ENCODE measurements at regions not wholly inside any gene's neighbourhood (a gene's known extent, or its start where the extent isn't known, plus 50 kb on each side); places are given as distances from the start of the nearest gene placed in this dataset.
"Not testable (repeated sequence)": the region's sequence is repeated elsewhere in the genome, so short reads cannot be mapped to it uniquely, and the experiment has no call there.

DNA sequence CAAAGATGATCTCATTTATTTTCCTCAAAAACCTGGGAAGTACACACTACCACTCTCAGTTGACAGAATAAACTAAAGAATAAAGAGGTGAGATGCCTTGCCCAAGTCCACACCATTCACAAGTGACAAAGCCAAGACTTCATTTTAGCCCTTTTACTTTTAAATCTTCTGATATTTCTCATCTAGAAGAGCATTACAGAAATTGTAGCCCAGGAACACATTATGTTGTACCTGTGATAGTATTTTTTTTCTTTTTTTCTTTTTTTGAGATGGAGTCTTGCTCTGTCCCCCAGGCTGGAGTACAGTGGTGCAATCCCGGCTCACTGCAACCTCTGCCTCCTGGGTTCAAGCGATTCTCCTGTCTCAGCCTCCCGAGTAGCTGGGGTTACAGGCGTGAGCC is 268.6 kb downstream of the FGFR2 start:
- DNase-seq (ENCODE audit: low spot score) = not testable (repeated sequence)

GRCh38 chr10:121330563-121330962 is 267.7 kb downstream of the FGFR2 start:
- DNase-seq (ENCODE audit: low spot score) = no peak

GRCh38 chr10:121332353-121332752 is 265.9 kb downstream of the FGFR2 start:
- no peak for DNase-seq (ENCODE audit: low spot score)

GRCh38 chr10:121332829-121333765 is 265.1 kb downstream of the FGFR2 start:
- no peak for DNase-seq (ENCODE audit: low spot score)

DNA sequence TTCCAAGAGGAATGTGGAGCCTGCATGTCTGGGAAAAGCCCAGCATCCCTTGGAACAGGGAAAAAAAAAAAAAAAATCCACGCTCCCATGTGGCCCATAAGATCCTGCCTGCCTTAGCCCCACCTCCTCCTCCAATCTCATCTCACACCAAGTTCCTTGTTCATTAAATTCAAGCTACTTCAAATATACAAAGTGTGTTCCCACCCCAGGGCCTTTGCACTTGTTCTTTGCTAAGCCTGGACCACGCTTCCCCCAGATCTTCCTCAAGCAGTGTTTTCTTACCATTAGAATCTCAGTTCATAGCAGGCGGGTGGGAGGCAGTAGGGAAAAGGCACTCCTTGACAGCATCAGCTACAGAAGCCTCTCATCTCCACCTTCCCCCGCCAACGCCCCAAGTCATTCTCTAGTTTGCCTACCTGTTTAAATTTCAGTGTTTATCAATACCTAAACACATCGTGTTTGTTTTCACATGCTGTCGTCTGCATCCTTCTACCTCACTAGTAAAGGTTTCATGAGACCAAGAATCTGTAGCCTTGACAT is 262.8 kb downstream of the FGFR2 start:
- no peak for DNase-seq (ENCODE audit: low spot score)

- no peak for DNase-seq (ENCODE audit: low spot score)
Measured at GRCh38 chr10:121337427-121337826, 260.8 kb downstream of the FGFR2 start.

- no peak for DNase-seq (ENCODE audit: low spot score)
Measured at GRCh38 chr10:121338206-121338980, 259.9 kb downstream of the FGFR2 start.

- no peak for DNase-seq (ENCODE audit: low spot score)
Measured at GRCh38 chr10:121339114-121339513, 259.1 kb downstream of the FGFR2 start.

DNA sequence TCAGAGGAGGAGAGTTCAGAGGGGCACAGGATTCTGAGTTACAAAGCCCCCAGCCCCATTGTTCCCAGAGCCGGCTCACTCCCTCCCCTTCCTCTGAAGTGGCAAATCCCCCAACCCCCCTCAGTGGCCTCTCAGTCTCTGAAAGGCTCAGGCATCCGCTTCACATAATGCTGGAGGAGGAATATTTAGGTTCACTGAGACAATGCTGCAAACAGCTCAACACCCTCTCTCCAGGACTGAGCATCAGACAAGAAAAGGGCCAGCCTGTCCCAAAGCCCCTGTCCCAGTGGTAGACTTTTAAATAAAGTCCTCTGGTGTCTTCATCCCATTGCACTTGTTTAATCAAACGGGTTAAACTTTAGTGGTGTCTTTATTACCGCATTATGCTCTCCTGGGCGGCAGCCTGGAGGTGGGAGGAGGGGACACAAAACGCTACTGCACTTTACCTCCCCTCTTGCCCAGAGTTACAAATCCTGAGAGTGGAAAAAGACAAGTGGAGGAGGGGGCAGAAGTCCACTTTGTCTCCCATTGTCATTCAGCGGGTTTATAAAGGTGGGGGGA is 257.9 kb downstream of the FGFR2 start:
- DNase-seq (ENCODE audit: low spot score) = no peak

GRCh38 chr10:121351540-121351939 is 246.7 kb downstream of the FGFR2 start:
- DNase-seq (ENCODE audit: low spot score) = no peak

DNA sequence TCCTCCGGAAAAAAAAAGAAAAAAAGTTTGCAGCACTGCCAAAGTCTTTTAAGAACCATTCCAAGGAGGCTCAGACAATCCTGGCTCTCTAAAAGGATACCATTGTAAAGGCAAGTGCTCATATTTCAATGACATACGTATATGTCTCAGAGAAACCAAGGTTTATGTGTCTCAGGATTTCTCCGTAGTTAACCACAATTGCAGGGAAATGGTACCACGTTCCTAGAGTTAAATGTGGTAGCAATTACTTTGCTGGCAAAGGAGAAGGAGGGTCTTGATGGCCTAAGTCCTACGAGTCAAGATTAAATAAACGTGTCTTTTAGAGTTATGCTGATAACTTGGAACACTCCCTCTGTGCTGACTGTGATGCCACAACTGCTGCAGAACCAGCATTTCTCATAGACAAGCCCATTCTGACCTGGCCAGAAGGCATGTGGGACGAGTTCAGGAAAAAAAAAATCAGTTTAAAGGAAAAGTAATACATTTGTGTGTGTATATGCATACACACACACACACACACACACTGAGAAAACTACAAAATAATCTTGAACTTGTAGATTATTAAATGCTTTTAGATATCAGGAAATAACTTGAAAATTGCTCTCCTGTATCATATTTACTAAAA is 245.9 kb downstream of the FGFR2 start:
- DNase-seq (ENCODE audit: low spot score) = no peak

DNA sequence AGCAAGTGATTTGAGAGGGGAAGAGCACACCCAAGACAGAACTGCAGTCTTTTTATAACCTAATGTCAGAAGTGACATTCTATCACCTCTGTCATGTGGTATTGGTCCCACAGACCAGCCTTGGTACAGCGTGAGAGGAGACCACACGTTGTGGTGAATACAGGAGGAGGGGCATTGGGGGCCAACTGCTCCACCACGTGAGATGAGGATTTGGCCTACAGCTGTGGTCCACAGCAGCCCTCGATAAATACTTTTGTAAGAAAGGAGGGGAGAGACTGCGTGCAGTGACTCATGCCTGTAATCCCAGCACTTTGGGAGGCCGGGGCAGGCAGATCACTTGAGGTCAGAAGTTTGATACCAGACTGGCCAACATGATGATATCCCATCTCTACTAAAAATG is 243.1 kb downstream of the FGFR2 start:
- no peak for DNase-seq (ENCODE audit: low spot score)

- DNase-seq (ENCODE audit: low spot score) = no peak
Measured at GRCh38 chr10:121356183-121356582, 242.1 kb downstream of the FGFR2 start.

GRCh38 chr10:121357401-121357800 is 240.8 kb downstream of the FGFR2 start:
- DNase-seq (ENCODE audit: low spot score) = no peak

DNA sequence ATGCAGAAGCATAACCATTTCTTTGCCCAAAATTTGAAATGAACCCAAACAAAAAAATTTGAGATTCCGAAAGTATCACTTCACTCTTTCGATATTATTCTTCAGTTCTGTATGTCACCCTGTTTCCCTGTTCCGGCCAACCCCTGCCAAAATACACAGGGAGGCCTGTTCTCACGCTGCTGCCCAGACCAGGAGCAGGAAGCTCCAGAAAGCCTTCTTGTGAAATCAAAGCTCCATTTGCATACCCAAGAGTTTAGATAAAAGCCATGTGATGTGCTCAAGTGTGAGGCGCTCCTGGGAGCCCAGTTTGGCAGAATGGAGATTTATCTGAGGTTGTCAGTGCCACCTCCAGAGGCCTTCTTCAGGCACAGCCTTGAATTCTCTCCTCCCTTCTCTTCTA is 236.2 kb downstream of the FGFR2 start:
- no peak for DNase-seq (ENCODE audit: low spot score)

GRCh38 chr10:121365566-121365965 is 232.7 kb downstream of the FGFR2 start:
- DNase-seq (ENCODE audit: low spot score) = no peak

- no peak for DNase-seq (ENCODE audit: low spot score)
Measured at GRCh38 chr10:121368347-121369025, 229.8 kb downstream of the FGFR2 start.

- no peak for DNase-seq (ENCODE audit: low spot score)
Measured at GRCh38 chr10:121369616-121370015, 228.6 kb downstream of the FGFR2 start.

DNA sequence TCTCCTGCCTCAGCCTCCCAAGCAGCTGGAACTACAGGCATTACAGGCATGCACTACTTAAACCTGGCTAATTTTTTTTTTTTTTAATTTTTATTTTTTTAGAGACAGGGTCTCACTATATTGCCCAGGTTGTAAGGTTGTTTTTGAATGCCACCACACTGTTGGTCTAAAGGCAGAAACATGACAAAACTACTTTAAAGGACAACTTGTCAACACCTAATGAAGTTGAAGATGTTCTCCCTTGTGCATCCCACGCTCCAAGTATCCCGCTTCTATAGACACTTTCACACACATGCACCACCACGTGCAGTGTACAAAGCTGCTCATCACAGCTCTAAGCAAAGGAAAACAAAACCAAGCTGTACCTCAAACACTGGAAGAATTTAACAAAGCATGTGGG is 226.4 kb downstream of the FGFR2 start:
- no peak for DNase-seq (ENCODE audit: low spot score)

DNA sequence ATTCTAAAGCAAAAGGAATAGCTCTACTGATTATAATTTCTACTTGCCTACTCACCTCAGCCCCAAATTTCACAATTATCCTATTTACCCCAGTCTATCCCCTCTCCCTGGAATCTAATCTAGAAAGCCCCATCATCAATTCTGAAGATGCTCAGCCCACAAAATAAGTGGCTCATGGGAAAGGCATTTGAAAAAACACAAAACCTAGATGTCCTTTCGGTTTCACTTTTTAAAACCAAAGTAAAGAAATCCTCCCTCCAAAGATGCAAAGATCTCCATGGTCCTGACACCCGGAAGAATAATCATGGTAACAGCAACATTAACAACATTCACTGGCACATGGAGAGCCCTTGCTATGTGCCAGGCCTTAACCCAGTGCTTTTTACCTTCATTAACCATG is 224.8 kb downstream of the FGFR2 start:
- no peak for DNase-seq (ENCODE audit: low spot score)

GRCh38 chr10:121374121-121374520 is 224.1 kb downstream of the FGFR2 start:
- DNase-seq (ENCODE audit: low spot score) = no peak

- no peak for DNase-seq (ENCODE audit: low spot score)
Measured at GRCh38 chr10:121375172-121375571, 223.1 kb downstream of the FGFR2 start.
